Gastrocnemius medialis (tissue), 4 donors: ENCODE measurements at regions not wholly inside any gene's neighbourhood (a gene's known extent, or its start where the extent isn't known, plus 50 kb on each side); places are given as distances from the start of the nearest gene placed in this dataset.

Source experiments
- ATAC-seq, 2 donors: fragments of 150-250 bp; one replicate each; pipeline ENCODE4 v1.9.1; 2016
- DNase-seq, 2 donors: peaks; one replicate each; pipeline ENCODE4 v3.0.0-alpha.2; 2019
- H3K27ac ChIP-seq, 4 donors: fragments of 200-600 bp; sonication (generic); 1 replicate in 1 of 4; 2 replicates in 3 of 4; pipeline ENCODE4 v1.5.1; 2016 to 2018; ENCODE audit warnings: mild to moderate bottlenecking in 2 of 4, moderate library complexity in 1 of 4
- H3K27me3 ChIP-seq, 3 donors: fragments of 200-600 bp; sonication (generic) in 2 of 3; 1 replicate in 1 of 3; 2 replicates in 2 of 3; pipeline versions ENCODE4 v1.5.1 to v1.6.0; 2016 to 2019; ENCODE audit warnings: mild to moderate bottlenecking in 1 of 3, moderate library complexity in 1 of 3
- H3K36me3 ChIP-seq, 2 donors: fragments of 200-600 bp; sonication (generic) in 1 of 2; one replicate each; pipeline ENCODE4 v1.5.1; 2017 to 2018
- H3K4me1 ChIP-seq, 2 donors: fragments of 200-600 bp; sonication (generic) in 1 of 2; one replicate each; pipeline ENCODE4 v1.5.1; 2016 to 2017; ENCODE audit warnings: mild to moderate bottlenecking in 2 of 2
- H3K4me3 ChIP-seq, 4 donors: fragments of 200-600 bp; sonication (generic) in 3 of 4; 1 replicate in 1 of 4; 2 replicates in 3 of 4; pipeline ENCODE4 v1.5.1; 2016 to 2019; ENCODE audit warnings: mild to moderate bottlenecking in 2 of 4
- H3K9me3 ChIP-seq, 3 donors: fragments of 200-600 bp; sonication (generic) in 2 of 3; 1 replicate in 1 of 3; 2 replicates in 2 of 3; pipeline ENCODE4 v1.5.1; 2016 to 2019
- CTCF ChIP-seq, 5 experiments: fragments of 450-650 bp in 3 of 5; fragments of 200-600 bp in 2 of 5; sonication (generic) in 2 of 5; IDR thresholded peaks in 4 of 5; conservative IDR thresholded peaks in 1 of 5; 1 replicate in 4 of 5; 2 replicates in 1 of 5; pipeline ENCODE4 v1.5.1; 2016 to 2019; ENCODE audit warnings: antibody characterized with exemption in 5 of 5, mild to moderate bottlenecking in 3 of 5, moderate library complexity in 3 of 5
- POLR2A ChIP-seq, 2 donors: fragments of 450-650 bp; IDR thresholded peaks; one replicate each; pipeline ENCODE4 v1.6.1; 2017; ENCODE audit warnings: antibody characterized with exemption in 2 of 2, mild to moderate bottlenecking in 2 of 2, moderate library complexity in 2 of 2
- in situ Hi-C, 4 donors: fragments of 200-750 bp; cut with MboI; loops; one replicate each; pipeline versions ENCODE4 v1.15.0 to v1.8.0; 2017; ENCODE audit warnings: low sequenced_read_pairs in 4 of 4
- intact Hi-C: fragments of 100-400 bp; cut with DNase I; formaldehyde crosslinking; loops from one replicate; pipeline ENCODE4 v1.15.1; 2023; ENCODE audit warnings: low total_unique reads

- Histone ChIP-seq H3K27me3 (no peaks in the 10 kb centered on the region), H3K36me3 (no peaks in the 10 kb centered on the region), H3K4me1 (peaks cover 0 to 11% of the 10 kb centered on the region in 2 donors), H3K27ac (peak overlapping the region in 3 of 4 donors; percentile 26 to 64 (median 48)), H3K9me3 (no peaks in the 10 kb centered on the region), H3K4me3 (no peak overlapping the region)
- DNase-seq (no peak), ATAC-seq (peak; percentile 33)
- intact Hi-C loops, result no loop called here
- TF ChIP-seq POLR2A (IDR thresholded peaks at IDR 0.05), result no peak
- TF ChIP-seq CTCF (IDR thresholded peaks at IDR 0.05 in 4 of 5, conservative IDR thresholded peaks at IDR 0.05 in 1 of 5), result no peak
- in situ Hi-C loops, result no loop called here
These were observed 384.7 kb upstream of the NRP1 start for GRCh38 chr10:33719005-33719703.

- Histone ChIP-seq H3K4me1 (peaks cover 0 to 6% of the 10 kb centered on the region in 2 donors), H3K27me3 (no peaks in the 10 kb centered on the region), H3K9me3 (no peaks in the 10 kb centered on the region), H3K36me3 (no peaks in the 10 kb centered on the region), H3K27ac (no peak overlapping the region), H3K4me3 (no peak overlapping the region)
- TF ChIP-seq CTCF (IDR thresholded peaks at IDR 0.05 in 4 of 5, conservative IDR thresholded peaks at IDR 0.05 in 1 of 5) (no peak), POLR2A (IDR thresholded peaks at IDR 0.05) (no peak)
- in situ Hi-C loops (no loop called here), intact Hi-C loops (no loop called here)
- ATAC-seq (no peak), DNase-seq (no peak)
These were observed 382.2 kb upstream of the NRP1 start for GRCh38 chr10:33716501-33717267.

GRCh38 chr10:33715303-33715975 is 381.0 kb upstream of the NRP1 start:
- in situ Hi-C loops (no loop called here), intact Hi-C loops (no loop called here)
- no peak overlapping the region for H3K27ac ChIP-seq
- H3K27me3 ChIP-seq, result no peaks in the 10 kb centered on the region
- no peaks in the 10 kb centered on the region for H3K4me1 ChIP-seq
- TF ChIP-seq CTCF (IDR thresholded peaks at IDR 0.05 in 4 of 5, conservative IDR thresholded peaks at IDR 0.05 in 1 of 5) (no peak), POLR2A (IDR thresholded peaks at IDR 0.05) (no peak)
- no peak overlapping the region for H3K4me3 ChIP-seq
- no peaks in the 10 kb centered on the region for H3K9me3 ChIP-seq
- ATAC-seq (no peak), DNase-seq (peak in 1 of 2 donors; percentile 2)
- no peaks in the 10 kb centered on the region for H3K36me3 ChIP-seq

DNA sequence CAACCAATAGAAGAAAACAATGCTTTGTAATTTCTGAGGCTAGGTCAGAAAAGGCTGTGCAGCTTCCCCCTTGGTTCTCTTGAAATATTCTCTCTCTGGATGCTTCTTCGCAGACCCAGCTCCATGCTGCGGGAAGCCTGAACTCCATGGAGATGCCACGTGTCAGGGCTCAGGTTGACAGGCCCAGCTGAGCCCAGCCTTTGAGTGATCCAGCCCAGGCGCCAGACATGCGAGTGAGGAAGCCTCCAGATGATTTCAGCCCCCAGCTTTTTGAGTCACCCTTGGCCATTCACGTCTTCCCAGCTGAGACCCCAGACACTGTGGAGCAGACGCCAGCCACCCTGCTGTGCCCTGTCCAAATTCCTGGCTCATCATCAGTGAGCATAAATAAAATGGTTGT is 378.4 kb upstream of the NRP1 start:
- TF ChIP-seq POLR2A (IDR thresholded peaks at IDR 0.05), result no peak
- no peak for TF ChIP-seq CTCF (IDR thresholded peaks at IDR 0.05 in 4 of 5, conservative IDR thresholded peaks at IDR 0.05 in 1 of 5)
- no peaks in the 10 kb centered on the region for H3K4me1 ChIP-seq
- H3K27me3 ChIP-seq, result no peaks in the 10 kb centered on the region
- H3K27ac ChIP-seq, result no peak overlapping the region
- no peak overlapping the region for H3K4me3 ChIP-seq
- ATAC-seq (no peak), DNase-seq (no peak)
- H3K9me3 ChIP-seq, result no peaks in the 10 kb centered on the region
- H3K36me3 ChIP-seq, result no peaks in the 10 kb centered on the region
- intact Hi-C loops, result no loop called here
- in situ Hi-C loops, result no loop called here
